NCI-H2227 (cell line): ENCODE measurements at regions not wholly inside any gene's neighbourhood (a gene's known extent, or its start where the extent isn't known, plus 50 kb on each side); places are given as distances from the start of the nearest gene placed in this dataset.
A peak's percentile ranks its signal among the peaks of the same experiment; 100 is the strongest.
"Not testable (repeated sequence)": the region's sequence is repeated elsewhere in the genome, so short reads cannot be mapped to it uniquely, and the experiment has no call there.

Experiments used
- DNase-seq: peaks from one replicate; lab custom pipeline; 2025; ENCODE audit not compliant: unreplicated experiment; lab: John Stamatoyannopoulos, UW

DNA sequence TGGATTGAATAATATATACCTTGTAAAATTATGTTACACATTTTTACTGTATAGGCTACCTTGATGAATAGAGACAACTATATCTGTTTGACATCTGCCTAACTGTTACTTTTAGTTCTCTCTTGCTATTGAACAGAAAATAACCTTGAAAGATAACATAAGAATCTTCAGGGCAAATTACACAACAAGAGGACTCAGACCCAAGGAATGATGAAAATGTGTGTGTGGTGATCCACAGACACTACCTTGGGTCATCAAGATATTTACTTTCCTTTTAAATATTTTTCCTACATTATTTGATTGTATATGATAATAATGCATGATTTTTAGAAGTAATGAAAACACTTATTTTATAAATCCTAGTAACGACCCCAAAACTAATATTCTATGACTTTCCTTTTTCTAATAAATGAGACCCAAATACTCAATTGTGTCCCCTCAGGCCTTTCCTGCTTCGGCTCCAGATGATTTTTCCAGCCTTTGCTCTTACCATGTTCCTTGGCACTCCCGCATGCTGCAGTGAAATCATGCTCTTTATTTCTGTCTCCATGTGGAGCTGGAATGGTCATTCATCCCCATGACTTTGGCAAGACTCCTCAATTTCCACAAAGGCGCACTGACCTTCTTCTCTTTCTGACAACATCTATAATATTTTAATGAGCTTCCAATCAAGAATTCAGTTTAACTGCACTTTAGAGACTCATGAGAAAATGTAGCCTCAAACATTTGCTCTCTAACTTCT, 187.6 kb downstream of the EPM2A start:
- DNase-seq: no peak

DNA sequence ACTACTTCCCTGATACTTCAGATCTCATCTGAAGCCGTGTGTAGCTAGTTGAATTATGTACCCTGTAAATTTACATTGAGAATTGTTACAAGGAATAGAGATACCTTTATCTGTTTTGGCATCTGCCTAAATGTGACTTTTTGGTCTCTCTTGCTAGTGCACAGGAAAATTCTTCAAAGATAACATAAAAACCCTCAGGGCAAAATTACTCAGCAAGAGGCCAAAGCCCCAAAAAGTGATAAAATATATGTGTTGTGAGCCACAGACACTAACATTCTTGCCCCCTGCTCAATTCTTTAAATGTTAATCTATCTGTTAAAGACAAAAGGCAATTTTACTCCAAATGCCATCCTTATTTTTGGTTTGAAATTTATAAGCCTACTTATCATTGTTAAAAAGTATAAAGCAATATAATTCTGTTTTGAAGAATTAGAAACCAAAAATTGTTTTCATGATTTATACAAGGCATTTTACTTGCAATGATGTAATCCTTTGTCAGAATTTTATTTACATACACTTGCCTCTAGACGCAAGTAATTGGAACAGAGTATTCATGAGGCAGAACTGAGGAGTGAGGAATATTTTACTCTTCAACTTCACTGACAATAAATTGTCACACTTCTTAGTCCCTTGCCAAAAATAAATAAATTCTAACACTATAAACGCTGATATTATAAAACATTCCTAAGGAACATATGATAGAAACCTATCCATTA, 186.2 kb downstream of the EPM2A start:
- DNase-seq: no peak

DNA sequence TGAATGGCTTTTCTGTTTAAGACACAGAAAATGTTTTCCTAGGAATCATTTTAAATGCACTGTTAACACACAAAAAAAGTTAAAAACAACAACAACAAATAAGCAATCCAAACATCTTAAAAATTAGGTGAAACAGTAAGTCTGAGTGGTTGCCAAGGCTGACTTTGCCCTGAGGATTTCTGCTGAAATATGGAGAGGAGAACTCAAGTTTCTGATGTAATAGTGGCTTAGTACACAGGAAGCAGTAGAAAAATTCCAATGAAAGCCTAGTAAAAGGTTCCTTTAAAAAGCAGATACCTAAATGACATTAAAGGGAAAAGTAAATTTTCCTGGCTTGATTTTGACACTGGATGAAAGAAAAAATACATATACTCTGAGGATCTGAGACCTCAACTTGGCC, 184.2 kb downstream of the EPM2A start:
- no peak for DNase-seq

DNA sequence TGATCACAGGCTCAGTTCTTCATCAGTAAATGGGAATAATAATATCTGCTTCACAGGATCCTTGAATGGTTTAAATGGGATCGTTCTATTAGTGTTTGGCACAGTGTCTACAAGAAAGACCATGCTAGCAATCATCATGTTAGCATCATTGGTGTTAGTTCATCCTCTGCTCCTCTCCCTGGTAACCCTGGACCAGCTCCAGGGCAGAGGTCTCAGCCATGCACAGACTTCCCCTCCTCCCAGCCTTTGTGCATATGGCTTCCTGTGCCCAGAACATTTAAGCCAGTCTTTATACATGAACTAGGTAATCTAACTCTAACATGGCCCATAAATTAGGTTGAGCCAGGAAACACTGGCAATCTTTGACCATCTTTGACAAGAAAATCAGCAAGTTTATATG, 180.2 kb downstream of the EPM2A start:
- DNase-seq: no peak

DNA sequence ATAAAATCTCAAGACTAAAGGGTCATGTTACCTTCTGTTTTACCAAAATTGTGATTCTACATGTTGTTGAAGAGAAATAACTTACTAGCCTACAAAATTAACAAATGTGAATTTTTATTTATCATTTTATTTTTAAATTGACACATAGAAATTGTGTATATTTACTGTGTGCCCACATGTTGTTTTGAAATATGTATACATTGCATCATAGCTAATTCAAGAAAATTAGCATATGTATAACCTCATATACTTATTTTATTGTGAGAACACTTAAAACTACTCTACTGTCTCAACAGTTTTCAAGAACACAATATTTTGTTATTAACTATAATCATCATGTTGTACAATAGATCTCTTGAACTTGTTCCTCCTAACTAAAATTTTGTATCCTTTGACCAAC, 177.8 kb downstream of the EPM2A start:
- DNase-seq: no peak

DNA sequence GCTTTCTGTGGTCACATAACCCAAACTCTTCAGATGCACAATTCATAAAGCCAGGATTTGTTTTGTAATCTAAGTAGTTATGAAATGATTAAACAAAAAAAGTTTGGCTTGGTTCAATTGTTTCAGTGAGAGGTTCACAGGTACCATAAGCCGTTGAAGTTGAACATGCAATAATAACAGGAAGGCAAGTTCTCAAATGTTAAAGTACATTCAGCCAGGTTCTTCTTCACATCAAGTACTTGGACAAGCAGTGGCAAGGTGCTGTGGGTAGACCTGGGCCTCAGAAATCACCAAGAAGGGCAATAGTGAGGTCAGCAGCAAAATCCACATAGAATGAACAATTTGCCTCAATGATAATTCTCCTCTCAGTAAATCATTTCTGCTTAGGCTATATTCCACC, 175.5 kb downstream of the EPM2A start:
- no peak for DNase-seq

DNA sequence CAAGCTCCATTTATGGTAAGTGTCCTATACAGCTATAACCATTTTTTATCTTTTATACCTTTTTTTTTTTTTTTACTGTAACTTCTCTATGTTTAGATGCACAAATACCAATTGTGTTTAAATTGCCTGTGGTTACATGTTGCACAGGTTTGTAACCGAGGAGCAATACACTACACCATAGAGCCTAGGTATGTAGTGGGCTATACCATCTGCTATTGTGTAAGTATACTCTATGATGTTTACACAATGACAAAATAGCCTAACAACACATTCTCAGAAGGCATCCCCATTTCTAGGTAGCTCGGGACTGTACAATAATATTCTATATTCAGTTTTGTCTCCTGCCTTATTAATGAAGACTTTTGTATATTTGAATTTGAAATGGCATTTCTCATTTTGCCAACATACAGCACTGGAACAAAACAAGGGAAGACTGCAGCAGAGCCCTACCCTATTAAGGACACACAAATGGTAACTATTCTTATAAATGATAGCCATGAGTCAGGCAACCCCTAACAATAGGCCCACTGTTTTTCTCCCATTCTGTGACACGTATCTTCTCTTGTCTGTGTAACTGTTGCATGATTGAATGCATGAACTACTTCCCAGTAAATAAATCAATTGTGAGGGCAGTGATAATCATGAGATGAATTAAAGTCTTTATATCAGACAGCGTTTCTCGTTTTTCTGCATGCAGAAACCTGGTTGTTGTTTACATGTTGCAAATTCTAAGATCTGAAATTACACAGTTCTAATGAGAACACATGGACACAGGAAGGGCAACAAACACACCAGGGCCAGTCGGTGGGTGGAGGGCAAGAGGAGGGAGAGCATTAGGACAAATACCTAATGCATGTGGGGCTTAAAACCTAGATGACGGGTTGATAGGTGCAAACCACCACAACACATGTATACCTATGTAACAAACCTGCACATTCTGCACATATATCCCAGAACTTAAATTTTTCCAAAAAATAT, 173.9 kb downstream of the EPM2A start:
- DNase-seq: no peak

DNA sequence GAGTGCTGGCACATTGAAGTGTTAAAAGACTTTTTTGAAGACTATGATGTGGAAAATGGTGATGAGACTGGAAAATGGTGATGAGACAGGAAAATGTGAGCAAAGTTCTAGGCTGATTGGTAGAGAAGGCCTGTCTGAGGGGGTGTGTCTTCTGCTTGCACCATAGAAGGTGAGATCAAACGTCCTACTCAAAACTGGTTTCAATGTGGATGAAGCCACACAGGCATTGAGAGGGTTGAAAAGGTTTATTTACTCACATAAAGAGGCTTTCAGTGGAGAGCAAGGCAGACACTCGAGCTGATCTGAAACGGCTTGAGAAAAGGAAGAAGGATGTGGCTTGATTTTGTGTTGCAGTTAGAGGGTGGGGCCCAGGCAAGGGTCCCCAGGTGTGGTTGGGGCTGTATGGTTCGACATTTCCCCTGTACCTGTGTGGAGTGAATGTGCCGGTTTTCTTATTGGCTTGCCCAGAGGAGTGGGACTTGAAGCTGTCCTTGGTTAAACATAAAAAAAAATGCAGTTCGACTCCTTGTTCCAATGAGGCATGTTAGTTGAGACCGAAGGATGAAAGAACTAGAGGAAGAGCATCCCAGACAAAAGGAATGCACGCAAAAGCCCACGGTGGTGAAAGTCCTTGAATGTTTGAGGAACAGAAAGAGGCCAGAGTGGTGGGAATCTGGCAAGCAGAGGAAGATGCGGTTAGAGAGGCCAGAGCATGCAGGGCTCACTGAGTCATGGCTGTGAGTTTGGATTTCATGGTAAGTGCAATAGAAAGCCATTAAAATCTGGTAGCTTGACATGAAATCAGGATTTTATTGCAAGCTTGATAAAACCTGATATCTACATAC, 172.3 kb downstream of the EPM2A start:
- no peak for DNase-seq

DNA sequence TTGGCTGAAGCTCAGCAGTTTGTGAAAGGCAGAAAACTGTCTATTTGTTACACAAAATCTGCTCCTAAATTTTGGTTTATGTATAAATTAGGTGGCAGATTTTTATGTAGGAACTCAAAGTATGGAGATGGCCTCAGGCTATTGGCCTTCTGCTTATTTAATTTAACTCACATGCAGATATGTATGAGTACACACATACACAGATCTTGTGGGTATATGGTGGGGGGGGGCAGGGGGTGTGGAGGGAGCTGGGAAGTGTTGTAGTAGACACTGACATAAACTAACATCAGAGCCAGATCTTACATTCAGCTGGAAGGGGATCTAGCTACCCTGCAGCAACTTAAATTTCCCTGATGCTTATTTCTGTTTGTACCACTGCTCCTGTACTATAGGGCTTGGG, 170.8 kb downstream of the EPM2A start:
- DNase-seq: no peak

DNA sequence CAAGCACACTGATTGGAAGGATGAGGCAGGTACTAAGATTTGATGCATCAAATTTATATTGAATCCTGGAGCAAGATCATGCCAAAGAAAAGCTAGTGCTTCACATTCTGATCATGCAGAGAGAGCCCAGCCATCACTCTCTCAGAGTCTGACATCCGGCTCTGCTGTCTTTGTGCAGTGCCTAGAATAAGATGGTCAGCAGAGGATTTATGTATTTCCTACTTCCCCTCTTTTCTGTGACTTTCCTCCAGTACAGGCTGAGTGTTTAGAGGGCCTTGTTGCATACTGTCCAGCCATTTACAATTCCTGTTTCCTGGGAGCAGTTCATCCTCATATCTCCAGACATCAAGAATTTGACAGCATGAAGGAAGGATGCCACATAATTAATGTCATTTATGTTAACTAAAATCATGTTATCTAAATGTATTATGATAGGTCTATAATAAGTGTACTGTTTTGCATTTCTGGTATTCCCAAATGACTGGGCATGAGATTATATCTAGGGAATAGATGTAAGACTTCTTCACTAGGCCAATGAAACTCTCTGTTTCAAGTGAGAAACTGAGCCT, 167.6 kb downstream of the EPM2A start:
- DNase-seq: no peak

DNA sequence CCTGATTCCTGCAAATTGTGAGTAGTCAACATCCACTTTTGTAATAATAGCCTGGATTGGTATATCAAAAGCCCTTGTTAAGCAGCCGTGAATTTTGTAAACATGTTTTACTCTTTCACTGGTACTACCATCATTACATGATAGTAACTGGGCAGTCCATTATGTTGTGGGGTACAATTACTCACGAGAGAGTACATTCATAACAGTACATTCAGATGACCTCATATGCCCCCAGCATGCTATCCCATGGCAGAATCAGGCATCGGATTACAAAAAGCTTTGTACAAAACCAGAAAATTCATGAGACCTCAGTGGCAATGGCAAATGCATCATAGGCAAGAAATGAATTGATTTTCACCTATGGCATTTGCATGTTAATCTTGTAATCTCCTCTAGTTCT, 166.2 kb downstream of the EPM2A start:
- DNase-seq: peak; percentile 61

DNA sequence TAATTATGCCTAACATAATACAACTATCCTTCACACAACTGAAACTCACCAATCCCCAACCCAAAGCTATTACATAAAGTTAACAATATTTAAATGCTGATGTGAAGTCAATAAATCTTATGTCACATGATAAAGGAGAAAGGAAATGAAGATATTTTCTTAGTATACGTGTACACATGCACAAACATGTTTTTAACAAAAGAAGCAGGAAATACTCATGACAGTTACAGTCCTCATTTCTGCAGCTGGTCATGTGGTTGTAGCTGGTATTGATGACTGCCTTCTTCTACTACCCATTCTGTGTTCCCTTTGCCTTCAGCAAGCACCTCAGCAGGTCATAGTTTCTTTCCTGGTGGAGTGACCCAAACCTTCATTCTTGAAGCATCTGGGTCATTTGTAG, 165.0 kb downstream of the EPM2A start:
- DNase-seq: not testable (repeated sequence)

DNA sequence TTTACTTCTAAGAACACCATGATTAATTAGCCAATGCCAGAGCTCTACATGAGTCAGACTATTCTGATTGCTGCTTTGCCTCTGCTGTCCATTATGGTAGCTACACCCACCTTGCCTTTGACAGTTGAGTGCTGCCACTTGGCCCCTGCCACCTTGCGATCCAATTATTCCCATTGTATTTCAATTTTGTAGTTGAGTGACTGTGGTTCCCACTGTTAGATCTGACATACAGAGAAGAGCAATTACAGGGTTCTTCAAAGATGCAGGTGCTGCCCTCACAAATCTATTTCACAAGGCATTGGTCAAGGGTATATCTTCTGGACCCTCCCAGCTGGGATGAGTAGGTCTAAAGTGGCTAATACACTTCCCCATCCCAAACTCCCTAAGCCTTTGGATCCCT, 161.1 kb downstream of the EPM2A start:
- not testable (repeated sequence) for DNase-seq
